ENCODE measurements at regions not wholly inside any gene's neighbourhood (a gene's known extent, or its start where the extent isn't known, plus 50 kb on each side); places are given as distances from the start of the nearest gene placed in this dataset.

GRCh38 chr9:22363421-22363887, 83.2 kb upstream of the DMRTA1 start:
- Histone ChIP-seq H3K4me3 (ENCODE audit: low read depth, low read length) (no peak overlapping the region), H3K27me3 (no peaks in the 10 kb centered on the region), H3K36me3 (no peaks in the 10 kb centered on the region), H3K4me1 (no peaks in the 10 kb centered on the region), H3K9me3 (no peaks in the 10 kb centered on the region)
- no peak for DNase-seq
- TF ChIP-seq, protein P1, sequence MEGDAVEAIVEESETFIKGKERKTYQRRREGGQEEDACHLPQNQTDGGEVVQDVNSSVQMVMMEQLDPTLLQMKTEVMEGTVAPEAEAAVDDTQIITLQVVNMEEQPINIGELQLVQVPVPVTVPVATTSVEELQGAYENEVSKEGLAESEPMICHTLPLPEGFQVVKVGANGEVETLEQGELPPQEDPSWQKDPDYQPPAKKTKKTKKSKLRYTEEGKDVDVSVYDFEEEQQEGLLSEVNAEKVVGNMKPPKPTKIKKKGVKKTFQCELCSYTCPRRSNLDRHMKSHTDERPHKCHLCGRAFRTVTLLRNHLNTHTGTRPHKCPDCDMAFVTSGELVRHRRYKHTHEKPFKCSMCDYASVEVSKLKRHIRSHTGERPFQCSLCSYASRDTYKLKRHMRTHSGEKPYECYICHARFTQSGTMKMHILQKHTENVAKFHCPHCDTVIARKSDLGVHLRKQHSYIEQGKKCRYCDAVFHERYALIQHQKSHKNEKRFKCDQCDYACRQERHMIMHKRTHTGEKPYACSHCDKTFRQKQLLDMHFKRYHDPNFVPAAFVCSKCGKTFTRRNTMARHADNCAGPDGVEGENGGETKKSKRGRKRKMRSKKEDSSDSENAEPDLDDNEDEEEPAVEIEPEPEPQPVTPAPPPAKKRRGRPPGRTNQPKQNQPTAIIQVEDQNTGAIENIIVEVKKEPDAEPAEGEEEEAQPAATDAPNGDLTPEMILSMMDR (IDR thresholded peaks at IDR 0.05; ENCODE audit: low read depth, low read length): no peak

DNA sequence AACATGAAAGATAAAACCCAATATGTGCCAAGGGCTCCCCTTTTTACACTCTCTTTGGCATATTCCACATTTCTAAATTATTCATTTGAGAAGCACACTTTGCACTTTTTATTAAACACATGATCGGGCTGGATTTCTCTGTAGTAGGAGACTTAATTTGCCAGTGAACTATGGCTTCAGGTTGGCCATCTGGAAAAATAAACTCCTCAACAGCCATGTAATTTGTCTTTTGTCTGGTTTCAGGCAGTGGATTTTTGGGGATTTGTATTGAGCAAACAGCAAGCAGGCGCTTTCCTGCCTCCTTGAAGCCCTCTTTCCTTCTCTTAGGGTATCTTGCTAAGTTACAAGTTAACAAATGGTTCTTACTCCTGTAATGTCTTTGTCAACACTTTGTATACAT, 73.0 kb upstream of the DMRTA1 start:
- Histone ChIP-seq H3K4me3 (ENCODE audit: low read depth, low read length) (no peak overlapping the region), H3K27me3 (no peaks in the 10 kb centered on the region), H3K9me3 (no peaks in the 10 kb centered on the region), H3K4me1 (no peaks in the 10 kb centered on the region), H3K36me3 (no peaks in the 10 kb centered on the region)
- no peak for DNase-seq
- TF ChIP-seq, protein P1 (IDR thresholded peaks at IDR 0.05; ENCODE audit: low read depth, low read length): no peak

DNA sequence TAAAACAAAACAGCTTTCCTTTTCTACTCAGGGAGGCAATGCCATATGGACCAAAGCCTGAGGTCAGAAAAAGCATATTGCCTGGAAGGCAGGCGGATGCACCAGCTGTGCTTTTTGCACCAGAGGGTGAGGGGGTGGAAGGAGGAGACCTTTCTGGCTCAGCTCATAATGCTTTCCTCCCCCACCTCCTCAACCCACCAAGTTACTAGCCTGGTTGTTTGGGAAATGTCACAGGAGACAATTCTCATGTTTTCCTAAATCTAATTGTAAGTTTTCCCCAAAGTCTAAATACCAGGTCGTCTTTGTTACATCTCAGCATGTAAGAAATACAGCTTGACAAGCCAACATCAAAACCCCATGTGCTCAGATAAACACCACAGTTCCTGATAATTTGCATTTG, 72.6 kb upstream of the DMRTA1 start:
- TF ChIP-seq, protein P1 (IDR thresholded peaks at IDR 0.05; ENCODE audit: low read depth, low read length): no peak
- H3K27me3 ChIP-seq: no peaks in the 10 kb centered on the region
- no peak for DNase-seq
- H3K4me1 ChIP-seq: no peaks in the 10 kb centered on the region
- H3K9me3 ChIP-seq: no peaks in the 10 kb centered on the region
- no peaks in the 10 kb centered on the region for H3K36me3 ChIP-seq
- H3K4me3 ChIP-seq (ENCODE audit: low read depth, low read length): no peak overlapping the region

DNA sequence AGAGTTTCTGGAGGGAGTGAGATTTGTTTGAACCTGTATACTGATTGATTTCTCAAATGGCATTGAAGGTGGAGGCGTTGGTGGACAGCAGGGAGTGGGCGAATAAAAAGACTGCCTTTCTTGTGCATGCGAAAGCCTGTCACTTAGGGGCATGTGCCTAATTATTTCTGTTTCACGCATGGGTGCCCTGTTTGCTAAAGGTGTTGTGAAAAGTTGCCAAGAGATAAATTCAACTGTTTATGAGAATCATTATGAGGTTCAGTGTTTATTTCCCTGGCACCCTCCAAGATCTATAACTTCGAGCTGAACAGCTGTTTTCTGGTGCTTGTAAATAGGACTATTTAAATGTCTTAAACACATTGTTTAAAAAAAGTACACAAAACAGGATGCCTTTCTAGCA, 67.4 kb upstream of the DMRTA1 start:
- no peaks in the 10 kb centered on the region for H3K27me3 ChIP-seq
- no peak for DNase-seq
- no peaks in the 10 kb centered on the region for H3K36me3 ChIP-seq
- TF ChIP-seq, protein P1 (IDR thresholded peaks at IDR 0.05; ENCODE audit: low read depth, low read length): no peak
- H3K9me3 ChIP-seq: no peaks in the 10 kb centered on the region
- H3K4me3 ChIP-seq (ENCODE audit: low read depth, low read length): no peak overlapping the region
- no peaks in the 10 kb centered on the region for H3K4me1 ChIP-seq

GRCh38 chr9:22381170-22381569, 65.5 kb upstream of the DMRTA1 start:
- Histone ChIP-seq H3K36me3 (no peaks in the 10 kb centered on the region), H3K27me3 (no peaks in the 10 kb centered on the region), H3K4me3 (ENCODE audit: low read depth, low read length) (no peak overlapping the region), H3K9me3 (no peaks in the 10 kb centered on the region), H3K4me1 (no peaks in the 10 kb centered on the region)
- no peak for DNase-seq
- TF ChIP-seq, protein P1 (IDR thresholded peaks at IDR 0.05; ENCODE audit: low read depth, low read length): no peak

DNA sequence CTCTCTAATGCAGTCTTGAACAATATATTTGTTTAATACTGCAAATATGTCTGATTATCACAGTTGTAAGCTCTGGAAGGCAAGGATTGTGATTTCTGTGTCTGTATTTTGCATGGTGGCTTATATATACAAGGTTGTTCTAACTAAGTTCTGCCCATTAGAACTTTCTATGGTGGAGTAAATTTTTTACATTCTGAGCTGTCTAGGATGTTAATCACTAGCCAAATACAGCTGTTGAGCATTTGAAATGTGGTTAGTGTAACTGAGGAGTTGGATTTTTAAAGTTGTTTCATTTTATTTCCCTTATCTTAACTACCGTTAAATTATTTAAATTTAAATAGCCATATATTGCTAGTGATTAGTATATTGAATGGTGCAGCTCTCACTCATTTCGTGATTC, 64.3 kb upstream of the DMRTA1 start:
- Histone ChIP-seq H3K36me3 (no peaks in the 10 kb centered on the region), H3K4me3 (ENCODE audit: low read depth, low read length) (no peak overlapping the region), H3K27me3 (no peaks in the 10 kb centered on the region), H3K4me1 (no peaks in the 10 kb centered on the region), H3K9me3 (no peaks in the 10 kb centered on the region)
- no peak for DNase-seq
- TF ChIP-seq, protein P1 (IDR thresholded peaks at IDR 0.05; ENCODE audit: low read depth, low read length): no peak

Data from BE2C (cell line).